GM23338 (cell line): ENCODE measurements at regions not wholly inside any gene's neighbourhood (a gene's known extent, or its start where the extent isn't known, plus 50 kb on each side); places are given as distances from the start of the nearest gene placed in this dataset.

Source experiments
- CREB1 ChIP-seq: fragments of 250-450 bp; sonication (Bioruptor Pico); IDR thresholded peaks from 2 replicates; pipeline ENCODE4 v1.5.0; 2020; ENCODE audit warnings: low read depth, mild to moderate bottlenecking, moderate library complexity
- CTCF ChIP-seq, 2 experiments: fragments of 200-600 bp in 1 of 2; sonication (generic) in 1 of 2; conservative IDR thresholded peaks; 2 replicates each; pipeline versions ENCODE4 v1.5.1 to v1.6.1; 2016 to 2017; ENCODE audit warnings: antibody characterized with exemption in 2 of 2, low read depth in 2 of 2, mild to moderate bottlenecking in 2 of 2, moderate library complexity in 1 of 2
- ETS1 ChIP-seq: IDR thresholded peaks from 2 replicates; pipeline ENCODE4 v1.6.1; 2016; ENCODE audit warnings: antibody characterized with exemption
- EZH2 ChIP-seq: fragments of 200-600 bp; sonication (generic); IDR thresholded peaks from one replicate; pipeline ENCODE4 v1.8.0; 2017; ENCODE audit warnings: antibody characterized with exemption, mild to moderate bottlenecking, low read depth; ENCODE audit not compliant: unreplicated experiment
- EZH2phosphoT487 ChIP-seq: fragments of 200-600 bp; sonication (generic); IDR thresholded peaks from one replicate; pipeline ENCODE4 v1.8.1; 2018; ENCODE audit warnings: antibody characterized with exemption; ENCODE audit not compliant: unreplicated experiment
- JUNB ChIP-seq: IDR thresholded peaks from one replicate; pipeline ENCODE4 v1.6.1; 2016; ENCODE audit warnings: antibody characterized with exemption; ENCODE audit not compliant: unreplicated experiment
- POLR2AphosphoS5 ChIP-seq: IDR thresholded peaks from 2 replicates; pipeline ENCODE4 v1.6.1; 2016; ENCODE audit warnings: antibody characterized with exemption, low read depth
- REST ChIP-seq: IDR thresholded peaks from one replicate; pipeline ENCODE4 v1.6.1; 2018; ENCODE audit warnings: antibody characterized with exemption; ENCODE audit not compliant: unreplicated experiment
- STAT1 ChIP-seq: IDR thresholded peaks from one replicate; pipeline ENCODE4 v1.6.1; 2016; ENCODE audit warnings: antibody characterized with exemption; ENCODE audit not compliant: unreplicated experiment
- ZNF114 ChIP-seq: fragments of 250-450 bp; sonication (Bioruptor Pico); IDR thresholded peaks from 2 replicates; pipeline ENCODE4 v1.5.0; 2020; ENCODE audit warnings: mild to moderate bottlenecking, moderate library complexity
- ZNF331 ChIP-seq: fragments of 250-450 bp; sonication (Bioruptor Pico); IDR thresholded peaks from 2 replicates; pipeline ENCODE4 v1.5.0; 2020; ENCODE audit warnings: low read depth, mild to moderate bottlenecking, moderate library complexity
- ZNF462 ChIP-seq: fragments of 250-450 bp; sonication (Bioruptor Pico); IDR thresholded peaks from 2 replicates; pipeline ENCODE4 v1.5.0; 2020; ENCODE audit warnings: mild to moderate bottlenecking, moderate library complexity

GRCh38 chr9:81092057-81092456 lies 597.3 kb downstream of the TLE1 start:
- TF ChIP-seq POLR2AphosphoS5 (no peak), CTCF (conservative IDR thresholded peaks at IDR 0.05; ENCODE audit: low read depth in 2 of 2) (no peak), JUNB (no peak), EZH2phosphoT487 (no peak), REST (no peak), ETS1 (no peak), ZNF462 (CRISPR knock-in tag) (no peak), EZH2 (no peak), ZNF331 (CRISPR knock-in tag) (no peak), CREB1 (no peak), STAT1 (no peak), ZNF114 (CRISPR knock-in tag) (no peak)
